SK-N-SH (cell line): ENCODE measurements at regions not wholly inside any gene's neighbourhood (a gene's known extent, or its start where the extent isn't known, plus 50 kb on each side); places are given as distances from the start of the nearest gene placed in this dataset.

Experiments used
- CTCF ChIA-PET: fragments of 300-600, 350-600 bp; formaldehyde crosslinking; extraction: SDS; loops from one replicate; lab custom pipeline; 2021; lab: Yijun Ruan, JAX
- POLR2A ChIA-PET: fragments of 350-600 bp; sonication (Branson Sonifier 250); formaldehyde crosslinking; extraction: SDS; loops from one replicate; lab custom pipeline; 2020; ENCODE audit warnings: antibody characterized with exemption, inconsistent platforms; lab: Yijun Ruan, JAX
- DNase-seq: peaks from one replicate; pipeline ENCODE4 v3.0.0; 2012
- H2AFZ ChIP-seq: fragments of 200-600 bp; sonication (generic); 2 replicates; pipeline ENCODE4 v1.8.1; 2016; ENCODE audit warnings: antibody characterized with exemption, mild to moderate bottlenecking, low read depth
- H3F3A ChIP-seq: fragments of 200-600 bp; sonication (generic); replicated peaks from 2 replicates; pipeline ENCODE3; 2016; ENCODE audit warnings: antibody characterized with exemption, mild to moderate bottlenecking; ENCODE audit not compliant: insufficient read depth
- H3K27ac ChIP-seq, 2 experiments: fragments of 200-500 bp in 1 of 2; fragments of 200-600 bp in 1 of 2; sonication (Bioruptor generic) in 1 of 2; sonication (generic), shearing (Covaris generic) in 1 of 2; 2 replicates each; pipeline versions ENCODE4 v1.5.1 to v1.6.1; 2014 to 2016; ENCODE audit warnings: low read depth in 2 of 2, inconsistent platforms in 1 of 2, low read length in 1 of 2, mild to moderate bottlenecking in 1 of 2, mixed read lengths in 1 of 2
- H3K27me3 ChIP-seq: fragments of 200-600 bp; sonication (generic), shearing (Covaris generic); 2 replicates; pipeline ENCODE4 v1.6.1; 2016; ENCODE audit warnings: mixed run types; ENCODE audit not compliant: insufficient read depth
- H3K36me3 ChIP-seq, 2 experiments: fragments of 200-500 bp in 1 of 2; fragments of 200-600 bp in 1 of 2; sonication (Bioruptor generic) in 1 of 2; sonication (generic) in 1 of 2; replicated peaks in 1 of 2; 2 replicates each; pipeline versions ENCODE3 to v1.5.1; 2014 to 2016; ENCODE audit warnings: low read length in 1 of 2, mild to moderate bottlenecking in 1 of 2; ENCODE audit not compliant: insufficient read depth in 2 of 2, control insufficient read depth in 1 of 2
- H3K4me1 ChIP-seq, 2 experiments: fragments of 200-500 bp in 1 of 2; fragments of 200-600 bp in 1 of 2; sonication (Bioruptor generic) in 1 of 2; sonication (generic), shearing (Covaris generic) in 1 of 2; 2 replicates each; pipeline versions ENCODE4 v1.5.1 to v1.6.1; 2014 to 2016; ENCODE audit warnings: low read depth in 1 of 2, low read length in 1 of 2, mixed run types in 1 of 2; ENCODE audit not compliant: insufficient read depth in 2 of 2, control insufficient read depth in 1 of 2
- H3K4me2 ChIP-seq: fragments of 200-600 bp; sonication (generic), shearing (Covaris generic); 2 replicates; pipeline ENCODE4 v1.6.1; 2017; ENCODE audit warnings: mixed run types
- H3K4me3 ChIP-seq, 2 experiments: fragments of 200-500 bp in 1 of 2; fragments of 200-600 bp in 1 of 2; sonication (Bioruptor generic) in 1 of 2; sonication (generic), shearing (Covaris generic) in 1 of 2; 2 replicates each; pipeline versions ENCODE4 v1.5.1 to v1.8.1; 2014 to 2016; ENCODE audit warnings: low read depth in 2 of 2, inconsistent platforms in 1 of 2, low read length in 1 of 2, mild to moderate bottlenecking in 1 of 2, mixed read lengths in 1 of 2, moderate library complexity in 1 of 2
- H3K79me2 ChIP-seq: fragments of 200-600 bp; sonication (generic); 2 replicates; pipeline ENCODE4 v1.8.1; 2017; ENCODE audit warnings: mild to moderate bottlenecking; ENCODE audit not compliant: insufficient read depth
- H3K9ac ChIP-seq: fragments of 200-600 bp; sonication (generic); 2 replicates; pipeline ENCODE4 v1.6.1; 2017; ENCODE audit warnings: mixed run types
- H3K9me2 ChIP-seq: fragments of 200-600 bp; sonication (generic); 2 replicates; pipeline ENCODE4 v1.6.1; 2017; ENCODE audit warnings: mixed run types
- H3K9me3 ChIP-seq: fragments of 200-600 bp; sonication (generic); 2 replicates; pipeline ENCODE4 v1.6.1; 2017; ENCODE audit warnings: mixed run types, mild to moderate bottlenecking, moderate library complexity
- H4K20me1 ChIP-seq: fragments of 200-600 bp; sonication (generic); 2 replicates; pipeline ENCODE4 v1.6.1; 2017; ENCODE audit warnings: mild to moderate bottlenecking, mixed run types; ENCODE audit not compliant: insufficient read depth
- EP300 ChIP-seq, 2 experiments: IDR thresholded peaks; 2 replicates each; pipeline versions ENCODE4 v1.4.0 to v1.6.1; 2012; ENCODE audit warnings: borderline replicate concordance in 1 of 2, low read depth in 1 of 2, low read length in 1 of 2
- FOSL2 ChIP-seq: IDR thresholded peaks from 2 replicates; pipeline ENCODE4 v1.4.0; 2012; ENCODE audit warnings: low read depth, mild to moderate bottlenecking, moderate library complexity, borderline replicate concordance
- FOXJ3 ChIP-seq: sonication (generic); formaldehyde crosslinking; IDR thresholded peaks from 2 replicates; pipeline ENCODE4 v1.5.1; 2020; ENCODE audit warnings: mild to moderate bottlenecking, missing genetic modification reagents
- FOXM1 ChIP-seq: IDR thresholded peaks from 2 replicates; pipeline ENCODE4 v1.4.0; 2012; ENCODE audit warnings: low read depth, mild to moderate bottlenecking
- GATA2 ChIP-seq: sonication (generic); formaldehyde crosslinking; IDR thresholded peaks from 2 replicates; pipeline ENCODE4 v1.5.0; 2020; ENCODE audit warnings: mild to moderate bottlenecking, missing genetic modification reagents
- JUND ChIP-seq: IDR thresholded peaks from 2 replicates; pipeline ENCODE4 v1.4.0; 2012
- MXI1 ChIP-seq: IDR thresholded peaks from 2 replicates; pipeline ENCODE4 v1.6.1; 2012; ENCODE audit warnings: mild to moderate bottlenecking, low read depth, low read length, improper control_type of control experiment
- NFIC ChIP-seq: IDR thresholded peaks from 2 replicates; pipeline ENCODE4 v1.4.0; 2012; ENCODE audit warnings: borderline replicate concordance
- NRF1 ChIP-seq: IDR thresholded peaks from 2 replicates; pipeline ENCODE4 v1.6.1; 2012; ENCODE audit warnings: low read depth, mild to moderate bottlenecking, low read length
- PBX3 ChIP-seq: IDR thresholded peaks from 2 replicates; pipeline ENCODE4; 2012
- POLR2AphosphoS5 ChIP-seq: IDR thresholded peaks from 2 replicates; pipeline ENCODE4 v1.6.1; 2012; ENCODE audit warnings: low read depth, low read length
- RAD21 ChIP-seq: IDR thresholded peaks from 2 replicates; pipeline ENCODE4 v1.6.1; 2012; ENCODE audit warnings: mild to moderate bottlenecking, low read length
- TAF1 ChIP-seq: IDR thresholded peaks from 2 replicates; pipeline ENCODE4 v1.6.1; 2012; ENCODE audit warnings: low read depth, mild to moderate bottlenecking, low read length, moderate library complexity, borderline replicate concordance
- USF2 ChIP-seq: fragments of 150-350 bp; IDR thresholded peaks from 2 replicates; pipeline ENCODE4 v1.6.1; 2017; ENCODE audit warnings: antibody characterized with exemption, low read length, low read depth, borderline replicate concordance
- WGBS: methylation state at CpG from one replicate; pipeline ENCODE4 v1.1.6; 2017; ENCODE audit warnings: low lambda C conversion rate; 5-methylcytosine and 5-hydroxymethylcytosine counted together
- TF ChIP-seq, protein P1 (sequence below): IDR thresholded peaks from 2 replicates; pipeline ENCODE4 v1.4.0; 2012; ENCODE audit warnings: low read depth, borderline replicate concordance
- TF ChIP-seq, protein P2 (sequence below): fragments of 200-600 bp; sonication (generic); IDR thresholded peaks from 2 replicates; pipeline ENCODE4 v1.6.1; 2017; ENCODE audit warnings: antibody characterized with exemption, mild to moderate bottlenecking, moderate library complexity

DNA sequence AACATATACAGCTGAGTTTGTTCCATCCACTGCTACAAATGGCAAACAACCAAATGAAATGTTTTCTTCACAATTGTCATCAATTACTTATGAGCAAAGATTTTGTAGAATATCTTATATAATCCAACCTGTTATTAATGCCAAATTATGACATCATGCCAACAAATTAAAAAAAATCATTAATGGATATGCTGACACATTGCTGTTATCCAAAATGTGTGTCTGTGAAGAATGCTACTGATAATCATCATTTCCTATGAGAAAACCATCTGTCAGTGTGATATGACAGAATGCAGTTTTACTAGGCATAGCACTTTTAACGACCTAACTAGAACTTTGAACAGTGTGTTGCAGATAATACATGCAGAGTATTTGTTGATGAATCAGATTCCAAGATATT is 556.5 kb upstream of the KCNMB2 start:
- Histone ChIP-seq H3K27ac (no peak overlapping the region; a peak in 1 of 4 replicates), H3K9ac (no peak overlapping the region), H3K36me3 (no peaks in the 10 kb centered on the region), H3K27me3 (no peaks in the 10 kb centered on the region), H3K79me2 (no peaks in the 10 kb centered on the region), H3K4me1 (peaks cover 0 to 28% of the 10 kb centered on the region in 2 experiments; a peak in 3 of 4 replicates), H3K4me2 (no peak overlapping the region), H3K9me3 (no peaks in the 10 kb centered on the region), H2AFZ (no peak overlapping the region), H3F3A (peaks cover 24% of the 10 kb centered on the region), H3K4me3 (no peak overlapping the region), H3K9me2 (no peaks in the 10 kb centered on the region), H4K20me1 (no peaks in the 10 kb centered on the region)
- ChIA-PET POLR2A (no interaction called here), CTCF (no interaction called here)
- WGBS, result 55% methylated on average over 1 of the region's 1 CpG
- no peak for DNase-seq
- TF ChIP-seq POLR2AphosphoS5 (no peak), NRF1 (no peak), RAD21 (no peak), JUND (no peak), USF2 (no peak), TAF1 (no peak), GATA2 (peak; percentile 38; the same call in 1 of the 2 replicates), FOSL2 (no peak), FOXM1 (no peak), PBX3 (0 out of 2 replicates have a peak, but pooled peaks have one; percentile 11), NFIC (no peak), MXI1 (no peak), EP300 (IDR thresholded peaks at IDR 0.05; ENCODE audit: borderline replicate concordance in 1 of 2, low read depth in 1 of 2, low read length in 1 of 2) (no peak), FOXJ3 (CRISPR knock-in tag) (no peak)
- TF ChIP-seq, protein P1, sequence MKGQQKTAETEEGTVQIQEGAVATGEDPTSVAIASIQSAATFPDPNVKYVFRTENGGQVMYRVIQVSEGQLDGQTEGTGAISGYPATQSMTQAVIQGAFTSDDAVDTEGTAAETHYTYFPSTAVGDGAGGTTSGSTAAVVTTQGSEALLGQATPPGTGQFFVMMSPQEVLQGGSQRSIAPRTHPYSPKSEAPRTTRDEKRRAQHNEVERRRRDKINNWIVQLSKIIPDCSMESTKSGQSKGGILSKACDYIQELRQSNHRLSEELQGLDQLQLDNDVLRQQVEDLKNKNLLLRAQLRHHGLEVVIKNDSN, result no peak
- TF ChIP-seq, protein P2, sequence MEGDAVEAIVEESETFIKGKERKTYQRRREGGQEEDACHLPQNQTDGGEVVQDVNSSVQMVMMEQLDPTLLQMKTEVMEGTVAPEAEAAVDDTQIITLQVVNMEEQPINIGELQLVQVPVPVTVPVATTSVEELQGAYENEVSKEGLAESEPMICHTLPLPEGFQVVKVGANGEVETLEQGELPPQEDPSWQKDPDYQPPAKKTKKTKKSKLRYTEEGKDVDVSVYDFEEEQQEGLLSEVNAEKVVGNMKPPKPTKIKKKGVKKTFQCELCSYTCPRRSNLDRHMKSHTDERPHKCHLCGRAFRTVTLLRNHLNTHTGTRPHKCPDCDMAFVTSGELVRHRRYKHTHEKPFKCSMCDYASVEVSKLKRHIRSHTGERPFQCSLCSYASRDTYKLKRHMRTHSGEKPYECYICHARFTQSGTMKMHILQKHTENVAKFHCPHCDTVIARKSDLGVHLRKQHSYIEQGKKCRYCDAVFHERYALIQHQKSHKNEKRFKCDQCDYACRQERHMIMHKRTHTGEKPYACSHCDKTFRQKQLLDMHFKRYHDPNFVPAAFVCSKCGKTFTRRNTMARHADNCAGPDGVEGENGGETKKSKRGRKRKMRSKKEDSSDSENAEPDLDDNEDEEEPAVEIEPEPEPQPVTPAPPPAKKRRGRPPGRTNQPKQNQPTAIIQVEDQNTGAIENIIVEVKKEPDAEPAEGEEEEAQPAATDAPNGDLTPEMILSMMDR, result no peak
